KOPT-K1 (cell line): ENCODE measurements at regions not wholly inside any gene's neighbourhood (a gene's known extent, or its start where the extent isn't known, plus 50 kb on each side); places are given as distances from the start of the nearest gene placed in this dataset.

Experiments used
- H3K27ac ChIP-seq: fragments of 200-600 bp; sonication (generic); 2 replicates; pipeline ENCODE4 v1.5.1; 2016; ENCODE audit warnings: antibody characterized with exemption, mild to moderate bottlenecking, low read depth, low read length; ENCODE audit not compliant: poor library complexity, severe bottlenecking
- H3K36me3 ChIP-seq: fragments of 200-600 bp; sonication (generic); 2 replicates; pipeline ENCODE4 v1.5.1; 2017; ENCODE audit warnings: antibody characterized with exemption, mild to moderate bottlenecking, low read length, moderate library complexity; ENCODE audit not compliant: insufficient read depth
- H3K9me3 ChIP-seq: fragments of 200-600 bp; sonication (generic); 2 replicates; pipeline ENCODE4 v1.5.1; 2017; ENCODE audit warnings: antibody characterized with exemption, low read length, mild to moderate bottlenecking; ENCODE audit not compliant: insufficient read depth, poor library complexity, severe bottlenecking

DNA sequence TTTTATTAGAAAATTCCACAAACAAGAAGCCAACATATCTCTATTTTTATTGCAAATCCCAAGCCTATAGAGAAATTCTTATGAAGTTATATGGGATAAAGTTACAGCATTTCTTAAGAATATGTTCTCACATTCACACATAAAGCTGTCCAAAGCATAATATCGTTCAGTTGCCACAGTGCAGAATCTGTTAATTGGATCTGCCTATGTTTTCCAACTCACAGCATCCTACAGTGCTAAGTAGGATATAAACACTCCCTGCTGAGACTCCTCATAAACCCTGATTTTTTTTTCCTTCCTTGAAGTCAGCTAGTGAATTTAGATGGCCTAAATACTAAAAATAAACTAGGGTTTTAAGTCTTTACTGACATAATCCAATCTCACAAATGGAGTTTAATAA, 307.9 kb downstream of the PDGFC start:
- Histone ChIP-seq H3K27ac (no peak overlapping the region), H3K36me3 (no peaks in the 10 kb centered on the region), H3K9me3 (no peaks in the 10 kb centered on the region)

DNA sequence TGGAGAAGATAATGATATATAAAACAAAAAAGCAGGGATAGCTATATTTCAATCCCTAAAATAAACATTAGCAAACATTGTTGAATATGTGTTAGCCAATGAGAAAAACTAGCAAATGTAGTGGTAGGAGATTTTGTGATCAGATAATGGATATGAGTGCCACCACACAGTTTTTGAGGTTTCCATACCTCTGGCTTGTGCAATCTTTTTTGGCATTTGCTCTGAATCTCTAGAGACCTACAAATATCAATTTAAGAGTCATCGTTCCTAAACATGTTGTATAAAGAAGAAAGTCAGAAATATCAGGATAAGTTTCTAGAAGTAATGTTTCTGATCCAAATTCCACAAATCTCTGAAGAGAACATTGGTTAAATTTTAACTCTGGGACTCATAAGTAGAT, 308.7 kb downstream of the PDGFC start:
- H3K36me3 ChIP-seq = no peaks in the 10 kb centered on the region
- no peaks in the 10 kb centered on the region for H3K9me3 ChIP-seq
- no peak overlapping the region for H3K27ac ChIP-seq

DNA sequence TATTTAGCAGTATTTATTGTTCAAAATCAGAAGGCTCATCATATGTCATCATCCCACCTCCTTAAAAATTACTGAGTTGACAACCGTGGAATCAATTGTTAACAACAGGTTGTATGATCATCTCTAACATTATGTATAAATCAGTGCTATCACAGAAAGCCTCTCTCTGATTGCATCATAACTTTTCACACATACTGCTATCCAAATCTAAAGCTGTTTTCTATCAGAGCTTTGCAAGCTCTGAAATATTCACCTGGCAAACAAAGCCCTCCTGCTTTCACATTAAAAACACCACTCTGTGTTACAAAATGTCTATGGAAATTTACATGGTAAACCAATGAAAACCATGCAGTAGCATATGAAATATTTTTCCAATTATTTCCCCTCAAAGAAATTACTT, 310.0 kb downstream of the PDGFC start:
- no peaks in the 10 kb centered on the region for H3K36me3 ChIP-seq
- no peaks in the 10 kb centered on the region for H3K9me3 ChIP-seq
- no peak overlapping the region for H3K27ac ChIP-seq

DNA sequence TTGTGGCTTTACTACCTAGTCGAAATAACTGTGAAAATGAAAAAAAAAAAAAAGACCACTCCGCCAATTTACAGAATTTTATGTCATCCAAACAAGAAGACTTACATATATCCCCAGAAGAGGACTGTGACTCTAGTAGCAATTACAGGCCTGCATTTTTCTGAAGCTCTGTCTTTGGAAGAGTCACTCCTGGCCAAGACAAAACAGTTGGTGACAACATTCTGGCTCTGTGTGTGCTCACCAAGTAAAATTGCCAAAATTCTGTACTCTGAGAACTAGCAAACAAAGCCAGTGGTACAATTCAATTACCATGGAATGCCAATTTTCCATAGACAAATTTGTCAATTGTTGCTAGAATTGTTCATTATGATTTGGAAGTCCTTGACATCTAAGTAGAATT, 311.1 kb downstream of the PDGFC start:
- Histone ChIP-seq H3K9me3 (no peaks in the 10 kb centered on the region), H3K36me3 (no peaks in the 10 kb centered on the region), H3K27ac (no peak overlapping the region)

DNA sequence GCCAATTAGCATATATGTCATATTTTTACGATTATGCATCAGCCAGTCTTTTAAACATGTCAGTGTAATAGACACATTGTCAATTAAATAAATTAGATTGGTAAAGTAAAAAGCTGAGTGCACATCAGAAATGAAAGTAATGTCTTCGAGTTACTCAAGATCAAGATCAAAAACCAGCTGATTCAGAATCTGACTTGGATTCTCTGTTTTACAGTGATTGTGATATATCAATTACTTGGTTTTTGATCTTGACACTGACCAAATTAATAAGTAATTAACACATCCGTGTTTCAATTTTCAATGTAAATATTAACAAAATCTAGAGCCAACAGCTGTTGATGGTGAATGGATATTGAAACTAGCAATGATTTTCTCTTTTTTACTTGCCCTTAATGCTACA, 311.6 kb downstream of the PDGFC start:
- Histone ChIP-seq H3K9me3 (no peaks in the 10 kb centered on the region), H3K27ac (no peak overlapping the region), H3K36me3 (no peaks in the 10 kb centered on the region)

DNA sequence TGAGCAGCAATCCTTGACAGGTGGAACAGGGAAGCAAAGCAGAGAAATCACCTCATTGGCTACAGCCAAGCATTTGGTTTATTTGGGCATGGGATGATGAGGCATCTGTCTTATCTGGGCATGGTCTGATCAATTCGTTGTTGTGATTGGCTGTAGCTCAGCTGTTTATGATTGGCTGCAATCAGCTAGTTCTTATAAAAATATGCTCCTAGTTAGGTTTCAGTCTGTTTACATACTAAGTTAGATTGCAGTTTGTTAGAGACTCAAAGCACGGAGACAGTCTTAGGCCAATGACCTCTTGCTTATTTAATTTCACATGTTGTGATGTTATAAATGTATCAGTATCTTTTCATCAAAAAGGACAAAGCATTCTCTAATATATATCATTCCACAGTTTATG, 312.0 kb downstream of the PDGFC start:
- no peak overlapping the region for H3K27ac ChIP-seq
- H3K36me3 ChIP-seq = no peaks in the 10 kb centered on the region
- no peaks in the 10 kb centered on the region for H3K9me3 ChIP-seq

DNA sequence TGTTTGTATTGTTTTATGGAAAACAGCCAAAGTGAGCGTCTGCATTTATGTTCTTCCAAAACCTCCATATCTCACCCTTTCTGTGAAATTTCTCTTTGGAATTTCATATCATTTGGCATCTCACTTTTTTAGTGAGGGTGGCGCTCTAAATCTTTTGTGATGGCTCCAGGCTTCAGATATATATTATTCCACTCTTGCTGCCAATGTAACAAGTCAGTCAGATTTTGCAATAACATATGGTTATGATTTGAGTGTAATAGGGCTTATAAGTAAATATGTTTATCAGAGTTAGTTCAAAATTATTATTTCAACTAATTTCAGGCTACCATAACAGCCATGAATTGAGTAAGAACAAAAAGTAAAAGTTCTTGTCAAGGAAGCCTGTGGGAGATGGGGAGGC, 314.7 kb downstream of the PDGFC start:
- no peaks in the 10 kb centered on the region for H3K9me3 ChIP-seq
- no peak overlapping the region for H3K27ac ChIP-seq
- H3K36me3 ChIP-seq = no peaks in the 10 kb centered on the region

DNA sequence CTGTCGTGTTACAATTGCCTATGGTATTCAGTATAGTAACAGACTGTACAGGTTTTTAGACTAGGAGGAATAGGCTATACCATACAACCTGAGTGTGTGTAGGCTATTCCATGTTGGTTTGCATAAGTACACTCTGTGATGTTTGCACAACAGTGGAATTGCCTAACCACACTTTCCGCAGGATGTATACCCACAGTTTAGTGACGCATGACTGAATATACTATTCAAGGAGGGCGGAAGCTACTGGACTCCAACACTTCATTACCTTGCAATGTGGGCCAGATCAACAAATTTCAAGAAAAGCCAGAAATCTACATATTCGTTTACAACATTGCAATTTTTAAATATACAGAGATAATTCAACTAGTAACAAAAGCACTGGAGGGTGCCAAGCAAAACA, 317.2 kb downstream of the PDGFC start:
- H3K9me3 ChIP-seq = no peaks in the 10 kb centered on the region
- no peaks in the 10 kb centered on the region for H3K36me3 ChIP-seq
- H3K27ac ChIP-seq = no peak overlapping the region

DNA sequence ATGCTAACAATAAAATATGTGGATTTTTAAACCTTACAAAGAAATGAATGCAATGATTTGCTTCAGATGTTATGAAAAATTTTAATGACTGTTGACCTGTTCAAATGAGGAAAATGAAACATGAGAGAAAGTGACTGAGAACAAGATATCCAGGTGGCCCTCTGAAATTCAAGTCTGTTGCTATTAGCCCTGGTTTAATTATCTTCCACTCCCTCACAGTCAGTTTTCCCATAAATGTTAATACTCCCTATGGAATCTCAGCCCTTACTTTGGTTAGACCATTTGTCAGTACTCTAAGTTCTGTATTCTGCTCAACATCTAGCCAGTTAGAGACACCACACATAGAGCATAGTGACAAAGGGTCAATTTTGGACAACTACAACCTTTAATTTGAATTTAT, 327.8 kb downstream of the PDGFC start:
- Histone ChIP-seq H3K27ac (no peak overlapping the region), H3K36me3 (no peaks in the 10 kb centered on the region), H3K9me3 (no peaks in the 10 kb centered on the region)

DNA sequence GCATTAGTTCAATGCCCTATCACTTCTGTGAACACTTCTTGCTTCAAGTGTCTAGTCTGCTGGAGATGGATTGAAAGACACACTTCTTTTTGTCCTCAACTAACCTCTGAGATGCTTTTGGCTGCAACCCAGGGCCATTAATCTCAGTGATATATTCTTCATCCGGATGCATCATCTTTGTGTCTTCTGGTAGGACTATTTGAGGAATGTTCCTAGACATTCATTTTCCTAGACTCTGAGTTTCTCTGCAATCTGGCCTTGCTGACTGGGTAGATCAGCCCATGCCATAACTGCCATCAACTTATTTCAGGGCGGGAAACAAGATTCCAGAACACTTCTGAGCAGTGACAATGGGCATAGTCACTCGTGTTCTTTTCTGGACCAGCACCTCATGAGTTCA, 329.4 kb downstream of the PDGFC start:
- no peak overlapping the region for H3K27ac ChIP-seq
- H3K9me3 ChIP-seq = no peaks in the 10 kb centered on the region
- no peaks in the 10 kb centered on the region for H3K36me3 ChIP-seq

DNA sequence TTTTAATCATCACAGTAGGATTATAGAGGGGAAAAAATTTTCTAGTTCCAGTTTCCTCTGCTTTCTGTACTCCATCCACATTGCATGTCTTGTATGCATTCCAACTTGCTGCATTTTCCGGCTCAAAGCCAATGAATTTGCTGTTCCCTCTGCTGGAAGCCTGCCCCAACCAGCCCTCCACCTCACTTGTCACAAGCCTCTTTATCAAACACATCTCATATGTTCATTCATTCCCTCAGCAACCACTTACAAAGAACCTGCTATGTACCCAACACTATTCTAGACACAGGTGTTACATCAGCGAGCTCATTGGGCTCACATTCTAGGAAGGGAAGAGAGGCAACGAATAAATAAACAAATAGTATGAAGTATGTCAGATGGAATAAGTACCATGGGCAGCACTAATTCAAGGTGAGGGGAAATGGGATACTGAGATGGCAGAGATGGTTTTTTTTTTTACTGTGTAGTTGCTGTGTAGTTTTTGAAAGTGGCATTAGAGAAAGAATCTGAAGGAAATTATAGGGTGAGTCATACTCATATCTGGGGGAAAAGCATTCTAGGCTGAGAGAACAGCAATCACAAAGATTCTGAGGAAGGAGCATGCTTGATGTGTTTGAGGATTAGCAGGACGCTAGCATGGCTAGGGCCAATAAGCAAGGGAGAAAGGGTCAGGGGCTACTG, 332.5 kb downstream of the PDGFC start:
- Histone ChIP-seq H3K9me3 (no peaks in the 10 kb centered on the region), H3K27ac (no peak overlapping the region), H3K36me3 (no peaks in the 10 kb centered on the region)

DNA sequence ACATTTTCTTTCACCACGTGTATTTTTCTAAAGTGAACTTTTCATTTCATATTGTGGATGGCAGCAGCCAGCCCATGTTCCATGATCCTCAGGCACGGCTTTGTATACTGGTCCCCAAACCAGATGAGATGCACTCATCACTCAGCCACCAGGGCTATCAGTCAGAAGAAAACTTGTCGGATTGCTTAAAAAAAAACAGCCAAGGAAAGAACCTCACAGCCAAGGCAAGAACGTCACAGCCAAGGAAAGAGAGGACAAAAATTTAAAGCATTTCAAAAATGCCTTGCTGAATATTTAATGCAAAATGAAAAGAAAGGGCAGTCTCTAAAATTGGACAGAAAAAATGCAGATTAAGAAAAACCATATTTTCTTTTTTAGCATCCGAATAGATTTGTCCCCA, 333.3 kb downstream of the PDGFC start:
- no peak overlapping the region for H3K27ac ChIP-seq
- H3K36me3 ChIP-seq = no peaks in the 10 kb centered on the region
- H3K9me3 ChIP-seq = no peaks in the 10 kb centered on the region

DNA sequence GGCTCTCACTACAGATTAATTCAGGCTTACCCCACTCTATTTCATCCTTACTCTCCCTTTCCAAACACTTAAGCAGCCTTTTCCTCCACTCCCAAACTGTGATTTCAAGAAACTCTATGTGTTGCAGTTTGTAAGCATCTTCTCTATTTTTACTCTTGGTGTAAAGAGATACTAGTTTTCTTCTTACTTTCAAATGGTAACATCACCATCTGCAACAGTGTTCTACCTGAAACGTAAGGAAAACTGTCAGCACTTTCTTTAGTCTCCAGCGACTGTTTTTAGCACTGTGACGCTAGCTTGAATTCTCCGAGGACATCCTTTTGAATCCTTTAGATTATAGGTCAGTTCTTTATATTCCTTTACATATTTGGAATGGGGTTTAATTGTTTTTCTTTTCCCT, 335.2 kb downstream of the PDGFC start:
- Histone ChIP-seq H3K27ac (no peak overlapping the region), H3K36me3 (no peaks in the 10 kb centered on the region), H3K9me3 (no peaks in the 10 kb centered on the region)

DNA sequence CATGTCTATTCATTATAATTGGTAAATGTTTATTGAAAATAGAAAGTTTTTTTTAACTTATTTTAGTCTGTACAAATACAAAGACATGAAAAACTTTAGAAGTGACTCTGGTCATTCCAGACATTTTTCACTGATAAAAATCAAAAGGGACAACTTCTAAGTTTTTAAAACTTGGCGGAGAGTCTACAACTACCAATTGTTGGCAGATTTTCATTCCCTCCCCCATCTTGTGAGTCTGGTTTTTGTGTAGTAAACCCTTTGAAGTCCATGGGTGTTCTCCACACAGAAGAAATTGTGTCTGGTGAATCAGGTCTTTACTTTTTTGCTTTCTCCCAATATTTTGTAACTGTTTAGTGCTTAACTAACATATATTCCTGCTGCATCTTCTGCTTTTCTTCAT, 336.5 kb downstream of the PDGFC start:
- no peak overlapping the region for H3K27ac ChIP-seq
- no peaks in the 10 kb centered on the region for H3K9me3 ChIP-seq

DNA sequence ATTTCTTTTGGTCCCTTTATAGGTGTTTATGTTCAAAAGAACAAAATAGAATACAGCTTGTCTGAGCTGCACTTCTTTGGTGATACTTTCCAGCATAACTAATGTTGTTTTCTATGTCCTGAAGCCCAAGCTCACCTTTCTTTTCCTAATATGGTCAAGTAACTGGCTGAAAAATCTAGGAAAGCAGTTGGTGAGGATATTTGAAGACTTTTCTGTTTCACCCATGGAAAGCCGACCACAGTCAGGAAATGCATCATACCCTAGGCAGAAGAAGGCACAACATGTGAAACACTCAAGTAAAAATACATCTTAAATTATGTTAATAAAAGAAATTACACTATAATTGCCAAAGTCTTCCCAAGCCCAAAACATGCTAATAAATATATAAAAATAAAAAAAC, 337.0 kb downstream of the PDGFC start:
- Histone ChIP-seq H3K27ac (no peak overlapping the region), H3K9me3 (no peaks in the 10 kb centered on the region), H3K36me3 (no peaks in the 10 kb centered on the region)

More for the DNA sequence above, 336.5 kb downstream of the PDGFC start:
- no peaks in the 10 kb centered on the region for H3K36me3 ChIP-seq

DNA sequence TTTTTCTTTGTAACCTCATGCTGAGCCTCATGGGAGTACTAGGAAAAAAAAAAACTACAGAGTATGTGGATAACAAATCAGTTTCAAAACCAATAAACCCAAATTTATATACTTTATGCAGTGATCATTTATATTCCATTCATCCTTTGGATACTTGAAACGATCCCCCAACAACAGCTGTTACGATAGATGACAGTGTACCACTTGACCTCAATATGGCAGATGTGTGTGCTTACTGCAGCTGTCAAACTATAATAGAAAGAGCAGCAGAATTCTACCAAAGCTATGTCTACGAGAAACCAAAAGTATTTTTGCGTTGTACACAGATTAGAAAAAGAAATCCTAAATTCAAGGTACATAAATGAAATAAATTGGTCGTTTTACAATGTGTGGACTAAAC, 337.8 kb downstream of the PDGFC start:
- H3K36me3 ChIP-seq = no peaks in the 10 kb centered on the region
- H3K9me3 ChIP-seq = no peaks in the 10 kb centered on the region
- H3K27ac ChIP-seq = no peak overlapping the region
